ENCODE measurements at regions not wholly inside any gene's neighbourhood (a gene's known extent, or its start where the extent isn't known, plus 50 kb on each side); places are given as distances from the start of the nearest gene placed in this dataset.

DNA sequence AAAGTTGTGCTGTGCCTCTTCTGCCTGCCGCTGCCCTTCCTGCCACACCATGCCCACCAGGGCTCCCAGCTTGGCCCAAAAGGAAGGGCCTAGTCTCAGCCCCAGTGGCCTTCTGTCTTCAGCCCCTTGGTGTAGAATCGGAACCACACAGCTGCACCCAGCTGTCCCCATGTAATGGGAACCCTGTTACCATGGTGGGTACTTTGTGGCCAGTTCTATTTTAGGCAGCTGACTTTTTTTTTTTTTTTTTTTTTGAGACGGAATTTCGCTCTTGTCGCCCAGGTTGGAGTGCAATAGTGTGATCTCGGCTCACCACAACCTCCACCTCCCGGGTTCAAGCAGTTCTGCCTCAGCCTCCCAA is 163.3 kb upstream of the GSE1 start:
- no peak for TF ChIP-seq CTCF (conservative IDR thresholded peaks at IDR 0.05; ENCODE audit: low read length)
- TF ChIP-seq EZH2phosphoT487 (IDR thresholded peaks at IDR 0.05; ENCODE audit: borderline replicate concordance) = no peak

Data from Loucy (cell line).